ENCODE measurements at regions not wholly inside any gene's neighbourhood (a gene's known extent, or its start where the extent isn't known, plus 50 kb on each side); places are given as distances from the start of the nearest gene placed in this dataset.

DNA sequence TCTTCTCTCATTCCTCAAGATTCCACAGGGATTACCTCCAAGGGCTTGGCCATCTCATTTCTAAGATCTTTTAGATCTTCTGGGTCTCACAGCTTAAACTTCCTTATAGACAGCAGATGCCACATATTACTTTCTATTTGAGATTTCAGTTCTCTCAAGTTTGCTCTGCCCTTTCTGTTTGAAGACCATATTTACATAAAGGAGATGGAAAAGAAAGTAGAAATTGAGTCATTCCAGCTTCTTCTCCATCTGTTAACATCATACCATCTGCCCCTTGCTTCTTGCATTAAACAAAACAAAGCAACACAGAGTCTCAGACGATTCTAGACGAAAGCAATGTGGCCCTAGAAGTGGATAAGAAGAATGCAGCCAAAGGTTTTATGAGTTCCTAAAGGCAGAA lies 203.4 kb downstream of the TTLL2 start:
- TF ChIP-seq CEBPB (IDR thresholded peaks at IDR 0.05; ENCODE audit: low read depth) (no peak), ZFX (IDR thresholded peaks at IDR 0.05) (no peak), POLR2A (IDR thresholded peaks at IDR 0.05; ENCODE audit: borderline replicate concordance, extremely low read depth, insufficient read depth, insufficient read length) (no peak), RAD21 (IDR thresholded peaks at IDR 0.05; ENCODE audit: low read depth) (no peak), TCF7L2 (IDR thresholded peaks at IDR 0.05; ENCODE audit: borderline replicate concordance, extremely low read depth, insufficient read depth, insufficient read length) (no peak), EZH2phosphoT487 (IDR thresholded peaks at IDR 0.05; ENCODE audit: borderline replicate concordance) (no peak), JUND (IDR thresholded peaks at IDR 0.05) (no peak), SP1 (IDR thresholded peaks at IDR 0.05; ENCODE audit: low read depth) (no peak)
- TF ChIP-seq, protein P1, sequence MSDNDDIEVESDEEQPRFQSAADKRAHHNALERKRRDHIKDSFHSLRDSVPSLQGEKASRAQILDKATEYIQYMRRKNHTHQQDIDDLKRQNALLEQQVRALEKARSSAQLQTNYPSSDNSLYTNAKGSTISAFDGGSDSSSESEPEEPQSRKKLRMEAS (IDR thresholded peaks at IDR 0.05) = no peak
- TF ChIP-seq, protein P2, sequence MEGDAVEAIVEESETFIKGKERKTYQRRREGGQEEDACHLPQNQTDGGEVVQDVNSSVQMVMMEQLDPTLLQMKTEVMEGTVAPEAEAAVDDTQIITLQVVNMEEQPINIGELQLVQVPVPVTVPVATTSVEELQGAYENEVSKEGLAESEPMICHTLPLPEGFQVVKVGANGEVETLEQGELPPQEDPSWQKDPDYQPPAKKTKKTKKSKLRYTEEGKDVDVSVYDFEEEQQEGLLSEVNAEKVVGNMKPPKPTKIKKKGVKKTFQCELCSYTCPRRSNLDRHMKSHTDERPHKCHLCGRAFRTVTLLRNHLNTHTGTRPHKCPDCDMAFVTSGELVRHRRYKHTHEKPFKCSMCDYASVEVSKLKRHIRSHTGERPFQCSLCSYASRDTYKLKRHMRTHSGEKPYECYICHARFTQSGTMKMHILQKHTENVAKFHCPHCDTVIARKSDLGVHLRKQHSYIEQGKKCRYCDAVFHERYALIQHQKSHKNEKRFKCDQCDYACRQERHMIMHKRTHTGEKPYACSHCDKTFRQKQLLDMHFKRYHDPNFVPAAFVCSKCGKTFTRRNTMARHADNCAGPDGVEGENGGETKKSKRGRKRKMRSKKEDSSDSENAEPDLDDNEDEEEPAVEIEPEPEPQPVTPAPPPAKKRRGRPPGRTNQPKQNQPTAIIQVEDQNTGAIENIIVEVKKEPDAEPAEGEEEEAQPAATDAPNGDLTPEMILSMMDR (IDR thresholded peaks at IDR 0.05 in 2 of 3, conservative IDR thresholded peaks at IDR 0.05 in 1 of 3; ENCODE audit: borderline replicate concordance in 1 of 3, insufficient read depth in 1 of 3, low read depth in 2 of 3, low read length in 2 of 3) = no peak
- TF ChIP-seq, protein P3, sequence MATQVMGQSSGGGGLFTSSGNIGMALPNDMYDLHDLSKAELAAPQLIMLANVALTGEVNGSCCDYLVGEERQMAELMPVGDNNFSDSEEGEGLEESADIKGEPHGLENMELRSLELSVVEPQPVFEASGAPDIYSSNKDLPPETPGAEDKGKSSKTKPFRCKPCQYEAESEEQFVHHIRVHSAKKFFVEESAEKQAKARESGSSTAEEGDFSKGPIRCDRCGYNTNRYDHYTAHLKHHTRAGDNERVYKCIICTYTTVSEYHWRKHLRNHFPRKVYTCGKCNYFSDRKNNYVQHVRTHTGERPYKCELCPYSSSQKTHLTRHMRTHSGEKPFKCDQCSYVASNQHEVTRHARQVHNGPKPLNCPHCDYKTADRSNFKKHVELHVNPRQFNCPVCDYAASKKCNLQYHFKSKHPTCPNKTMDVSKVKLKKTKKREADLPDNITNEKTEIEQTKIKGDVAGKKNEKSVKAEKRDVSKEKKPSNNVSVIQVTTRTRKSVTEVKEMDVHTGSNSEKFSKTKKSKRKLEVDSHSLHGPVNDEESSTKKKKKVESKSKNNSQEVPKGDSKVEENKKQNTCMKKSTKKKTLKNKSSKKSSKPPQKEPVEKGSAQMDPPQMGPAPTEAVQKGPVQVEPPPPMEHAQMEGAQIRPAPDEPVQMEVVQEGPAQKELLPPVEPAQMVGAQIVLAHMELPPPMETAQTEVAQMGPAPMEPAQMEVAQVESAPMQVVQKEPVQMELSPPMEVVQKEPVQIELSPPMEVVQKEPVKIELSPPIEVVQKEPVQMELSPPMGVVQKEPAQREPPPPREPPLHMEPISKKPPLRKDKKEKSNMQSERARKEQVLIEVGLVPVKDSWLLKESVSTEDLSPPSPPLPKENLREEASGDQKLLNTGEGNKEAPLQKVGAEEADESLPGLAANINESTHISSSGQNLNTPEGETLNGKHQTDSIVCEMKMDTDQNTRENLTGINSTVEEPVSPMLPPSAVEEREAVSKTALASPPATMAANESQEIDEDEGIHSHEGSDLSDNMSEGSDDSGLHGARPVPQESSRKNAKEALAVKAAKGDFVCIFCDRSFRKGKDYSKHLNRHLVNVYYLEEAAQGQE (IDR thresholded peaks at IDR 0.05; ENCODE audit: low read depth) = no peak
- TF ChIP-seq, protein P4, sequence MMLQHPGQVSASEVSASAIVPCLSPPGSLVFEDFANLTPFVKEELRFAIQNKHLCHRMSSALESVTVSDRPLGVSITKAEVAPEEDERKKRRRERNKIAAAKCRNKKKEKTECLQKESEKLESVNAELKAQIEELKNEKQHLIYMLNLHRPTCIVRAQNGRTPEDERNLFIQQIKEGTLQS (IDR thresholded peaks at IDR 0.05) = no peak
- Histone ChIP-seq H3K4me1 (ENCODE audit: control insufficient read depth in 1 of 2, insufficient read depth in 2 of 2, low read length in 2 of 2) (no peaks in the 10 kb centered on the region), H2AFZ (ENCODE audit: low read depth, low read length, poor library complexity, severe bottlenecking) (no peak overlapping the region), H3K4me2 (ENCODE audit: low read length) (no peak overlapping the region), H4K20me1 (ENCODE audit: insufficient read depth) (no peaks in the 10 kb centered on the region), H3K9me3 (ENCODE audit: control insufficient read depth in 1 of 2, insufficient read depth in 1 of 2, low read depth in 1 of 2, low read length in 2 of 2) (no peaks in the 10 kb centered on the region), H3K36me3 (ENCODE audit: control insufficient read depth in 1 of 2, insufficient read depth in 2 of 2, low read length in 2 of 2) (no peaks in the 10 kb centered on the region), H3K9ac (ENCODE audit: low read length) (no peak overlapping the region), H3K4me3 (replicated peaks in 1 of 2; ENCODE audit: low read depth in 1 of 2, low read length in 2 of 2) (no peak overlapping the region), H3K79me2 (ENCODE audit: insufficient read depth, low read length) (no peaks in the 10 kb centered on the region), H3K9me2 (ENCODE audit: insufficient read depth) (no peaks in the 10 kb centered on the region), H3K27me3 (ENCODE audit: insufficient read depth, low read length) (peaks cover 21% of the 10 kb centered on the region), H3K27ac (ENCODE audit: low read depth, low read length) (no peak overlapping the region)
- POLR2A ChIA-PET = no interaction called here
- CTCF ChIA-PET = no interaction called here
- DNase-seq (ENCODE audit: low read depth, low spot score) = no peak
- no peak for ATAC-seq
- intact Hi-C loops (cut with micrococcal nuclease) = no loop called here
- BruUV-seq (replicated peaks) = no TSS peak
- RAD21 ChIA-PET (ENCODE audit: low non-redundant PET in 1 of 2, low total read pairs in 2 of 2, uncharacterized antibody in 2 of 2, unreplicated experiment in 2 of 2) = no interaction called here

Measured in HCT116 (cell line).